ENCODE measurements at regions not wholly inside any gene's neighbourhood (a gene's known extent, or its start where the extent isn't known, plus 50 kb on each side); places are given as distances from the start of the nearest gene placed in this dataset.

- TF ChIP-seq TAF1 (IDR thresholded peaks at IDR 0.05; ENCODE audit: low read depth) (no peak), RAD21 (conservative IDR thresholded peaks at IDR 0.05) (no peak), EP300 (conservative IDR thresholded peaks at IDR 0.05; ENCODE audit: poor library complexity, severe bottlenecking) (no peak), REST (IDR thresholded peaks at IDR 0.05; ENCODE audit: borderline replicate concordance) (no peak), EZH2 (IDR thresholded peaks at IDR 0.05; ENCODE audit: borderline replicate concordance, insufficient read depth, low read length, poor library complexity, severe bottlenecking) (no peak), CTCF (IDR thresholded peaks at IDR 0.05; ENCODE audit: poor library complexity, severe bottlenecking) (no peak), MXI1 (conservative IDR thresholded peaks at IDR 0.05; ENCODE audit: poor library complexity, severe bottlenecking) (no peak), POLR2AphosphoS5 (IDR thresholded peaks at IDR 0.05) (no peak), SMC3 (conservative IDR thresholded peaks at IDR 0.05; ENCODE audit: poor library complexity) (no peak)
- H3K27me3 ChIP-seq (ENCODE audit: insufficient read depth, low read depth, low read length) = no peaks in the 10 kb centered on the region
- no peak overlapping the region for H3K27ac ChIP-seq (ENCODE audit: low read length)
- no peak overlapping the region for H3K9ac ChIP-seq (ENCODE audit: low read length)
- H3K36me3 ChIP-seq (ENCODE audit: insufficient read depth, low read length) = no peaks in the 10 kb centered on the region
- no peaks in the 10 kb centered on the region for H3F3A ChIP-seq (ENCODE audit: insufficient read depth, low read length, poor library complexity, severe bottlenecking)
- no peaks in the 10 kb centered on the region for H3K9me3 ChIP-seq (ENCODE audit: low read length)
- no peak overlapping the region for H2AFZ ChIP-seq (ENCODE audit: low read depth, low read length)
- no peak overlapping the region for H3K4me3 ChIP-seq (ENCODE audit: low read length)
- no peak overlapping the region for H3K4me2 ChIP-seq (ENCODE audit: low read length)
- H3K79me2 ChIP-seq (replicated peaks; ENCODE audit: insufficient read depth, low read length) = no peaks in the 10 kb centered on the region
- no peaks in the 10 kb centered on the region for H3K9me2 ChIP-seq (ENCODE audit: insufficient read depth, low read length)
- no peaks in the 10 kb centered on the region for H4K20me1 ChIP-seq (ENCODE audit: insufficient read depth)
These were observed 113.7 kb upstream of the PLXNA2 start for GRCh38 chr1:208357644-208358507.

GRCh38 chr1:208358651-208359050 is 114.5 kb upstream of the PLXNA2 start:
- TF ChIP-seq SMC3 (conservative IDR thresholded peaks at IDR 0.05; ENCODE audit: poor library complexity) (no peak), RAD21 (conservative IDR thresholded peaks at IDR 0.05) (no peak), REST (IDR thresholded peaks at IDR 0.05; ENCODE audit: borderline replicate concordance) (no peak), EP300 (conservative IDR thresholded peaks at IDR 0.05; ENCODE audit: poor library complexity, severe bottlenecking) (no peak)
- no peak overlapping the region for H3K4me2 ChIP-seq (ENCODE audit: low read length)

More at GRCh38 chr1:208358651-208359050, 114.5 kb upstream of the PLXNA2 start:
- Histone ChIP-seq H3K27me3 (ENCODE audit: insufficient read depth, low read depth, low read length) (no peaks in the 10 kb centered on the region), H3K36me3 (ENCODE audit: insufficient read depth, low read length) (no peaks in the 10 kb centered on the region), H3K9me3 (ENCODE audit: low read length) (no peaks in the 10 kb centered on the region), H3K9ac (ENCODE audit: low read length) (no peak overlapping the region), H3K9me2 (ENCODE audit: insufficient read depth, low read length) (no peaks in the 10 kb centered on the region), H2AFZ (ENCODE audit: low read depth, low read length) (no peak overlapping the region), H3K4me3 (ENCODE audit: low read length) (no peak overlapping the region), H4K20me1 (ENCODE audit: insufficient read depth) (no peaks in the 10 kb centered on the region), H3K79me2 (replicated peaks; ENCODE audit: insufficient read depth, low read length) (no peaks in the 10 kb centered on the region), H3K27ac (ENCODE audit: low read length) (no peak overlapping the region), H3F3A (ENCODE audit: insufficient read depth, low read length, poor library complexity, severe bottlenecking) (no peaks in the 10 kb centered on the region)
